ENCODE measurements at regions not wholly inside any gene's neighbourhood (a gene's known extent, or its start where the extent isn't known, plus 50 kb on each side); places are given as distances from the start of the nearest gene placed in this dataset.

GRCh38 chr10:52477305-52477704 lies 163.2 kb downstream of the DKK1 start:
- H4K20me1 ChIP-seq (ENCODE audit: insufficient read depth) = no peaks in the 10 kb centered on the region
- H3K79me2 ChIP-seq (replicated peaks; ENCODE audit: insufficient read depth, low read length) = no peaks in the 10 kb centered on the region
- H2AFZ ChIP-seq (ENCODE audit: low read depth, low read length) = no peak overlapping the region
- H3K27ac ChIP-seq (ENCODE audit: low read length) = no peak overlapping the region
- no peak overlapping the region for H3K4me2 ChIP-seq (ENCODE audit: low read length)
- no peaks in the 10 kb centered on the region for H3K36me3 ChIP-seq (ENCODE audit: insufficient read depth, low read length)
- H3K9me3 ChIP-seq (ENCODE audit: low read length) = no peaks in the 10 kb centered on the region
- no peaks in the 10 kb centered on the region for H3F3A ChIP-seq (ENCODE audit: insufficient read depth, low read length, poor library complexity, severe bottlenecking)
- no peak overlapping the region for H3K9ac ChIP-seq (ENCODE audit: low read length)
- H3K27me3 ChIP-seq (ENCODE audit: insufficient read depth, low read depth, low read length) = no peaks in the 10 kb centered on the region
- TF ChIP-seq REST (IDR thresholded peaks at IDR 0.05; ENCODE audit: borderline replicate concordance) (no peak), SMC3 (conservative IDR thresholded peaks at IDR 0.05; ENCODE audit: poor library complexity) (no peak), TAF1 (IDR thresholded peaks at IDR 0.05; ENCODE audit: low read depth) (no peak), RAD21 (conservative IDR thresholded peaks at IDR 0.05) (no peak), EP300 (conservative IDR thresholded peaks at IDR 0.05; ENCODE audit: poor library complexity, severe bottlenecking) (no peak), MXI1 (conservative IDR thresholded peaks at IDR 0.05; ENCODE audit: poor library complexity, severe bottlenecking) (no peak), POLR2AphosphoS5 (IDR thresholded peaks at IDR 0.05) (no peak), CTCF (IDR thresholded peaks at IDR 0.05; ENCODE audit: poor library complexity, severe bottlenecking) (no peak), EZH2 (IDR thresholded peaks at IDR 0.05; ENCODE audit: borderline replicate concordance, insufficient read depth, low read length, poor library complexity, severe bottlenecking) (no peak)
- no peak overlapping the region for H3K4me3 ChIP-seq (ENCODE audit: low read length)
- no peaks in the 10 kb centered on the region for H3K9me2 ChIP-seq (ENCODE audit: insufficient read depth, low read length)

GRCh38 chr10:52479567-52479966 lies 165.5 kb downstream of the DKK1 start:
- no peak overlapping the region for H3K27ac ChIP-seq (ENCODE audit: low read length)
- no peak overlapping the region for H3K9ac ChIP-seq (ENCODE audit: low read length)
- H3F3A ChIP-seq (ENCODE audit: insufficient read depth, low read length, poor library complexity, severe bottlenecking) = no peaks in the 10 kb centered on the region
- no peaks in the 10 kb centered on the region for H4K20me1 ChIP-seq (ENCODE audit: insufficient read depth)
- H3K4me3 ChIP-seq (ENCODE audit: low read length) = no peak overlapping the region
- H3K36me3 ChIP-seq (ENCODE audit: insufficient read depth, low read length) = no peaks in the 10 kb centered on the region
- TF ChIP-seq REST (IDR thresholded peaks at IDR 0.05; ENCODE audit: borderline replicate concordance) (no peak), CTCF (IDR thresholded peaks at IDR 0.05; ENCODE audit: poor library complexity, severe bottlenecking) (no peak), POLR2AphosphoS5 (IDR thresholded peaks at IDR 0.05) (no peak), EZH2 (IDR thresholded peaks at IDR 0.05; ENCODE audit: borderline replicate concordance, insufficient read depth, low read length, poor library complexity, severe bottlenecking) (no peak), EP300 (conservative IDR thresholded peaks at IDR 0.05; ENCODE audit: poor library complexity, severe bottlenecking) (no peak), MXI1 (conservative IDR thresholded peaks at IDR 0.05; ENCODE audit: poor library complexity, severe bottlenecking) (no peak)
- H3K4me2 ChIP-seq (ENCODE audit: low read length) = no peak overlapping the region
- H3K27me3 ChIP-seq (ENCODE audit: insufficient read depth, low read depth, low read length) = no peaks in the 10 kb centered on the region
- no peaks in the 10 kb centered on the region for H3K9me3 ChIP-seq (ENCODE audit: low read length)
- H3K79me2 ChIP-seq (replicated peaks; ENCODE audit: insufficient read depth, low read length) = no peaks in the 10 kb centered on the region
- no peaks in the 10 kb centered on the region for H3K9me2 ChIP-seq (ENCODE audit: insufficient read depth, low read length)
- no peak overlapping the region for H2AFZ ChIP-seq (ENCODE audit: low read depth, low read length)

All from neural cell (in vitro differentiated cells).